ENCODE measurements at regions not wholly inside any gene's neighbourhood (a gene's known extent, or its start where the extent isn't known, plus 50 kb on each side); places are given as distances from the start of the nearest gene placed in this dataset.
"Not testable (repeated sequence)": the region's sequence is repeated elsewhere in the genome, so short reads cannot be mapped to it uniquely, and the experiment has no call there.

- not testable (repeated sequence) for DNase-seq (ENCODE audit: low read depth, low spot score); H3K9me3 ChIP-seq (ENCODE audit: control insufficient read depth, insufficient read depth, low read length); H3K4me3 ChIP-seq (ENCODE audit: low read length); H3K36me3 ChIP-seq (ENCODE audit: control insufficient read depth, insufficient read depth, low read length); H3K27me3 ChIP-seq (ENCODE audit: control insufficient read depth, insufficient read depth, low read length); H3K4me1 ChIP-seq (ENCODE audit: control insufficient read depth, insufficient read depth, low read length); H3K27ac ChIP-seq (ENCODE audit: low read length)
- WGBS (ENCODE audit: insufficient coverage, insufficient read length) = no CpG with 5 or more reads among the region's 28 CpGs
Observed at GRCh38 chr12:9312406-9313392, 104.5 kb upstream of the PZP start.

GRCh38 chr12:9311454-9311853 lies 103.3 kb upstream of the PZP start:
- H3K9me3 ChIP-seq (ENCODE audit: control insufficient read depth, insufficient read depth, low read length); H3K36me3 ChIP-seq (ENCODE audit: control insufficient read depth, insufficient read depth, low read length); DNase-seq (ENCODE audit: low read depth, low spot score); H3K27ac ChIP-seq (ENCODE audit: low read length); H3K4me3 ChIP-seq (ENCODE audit: low read length); H3K27me3 ChIP-seq (ENCODE audit: control insufficient read depth, insufficient read depth, low read length); H3K4me1 ChIP-seq (ENCODE audit: control insufficient read depth, insufficient read depth, low read length): not testable (repeated sequence)
- no CpG with 5 or more reads among the region's 10 CpGs for WGBS (ENCODE audit: insufficient coverage, insufficient read length)

- WGBS (ENCODE audit: insufficient coverage, insufficient read length) = no CpG with 5 or more reads among the region's 7 CpGs
- H3K27me3 ChIP-seq (ENCODE audit: control insufficient read depth, insufficient read depth, low read length); DNase-seq (ENCODE audit: low read depth, low spot score): not testable (repeated sequence)
Observed at GRCh38 chr12:9310645-9311044, 102.5 kb upstream of the PZP start.

GRCh38 chr12:9309749-9310148 lies 101.6 kb upstream of the PZP start:
- H3K4me1 ChIP-seq (ENCODE audit: control insufficient read depth, insufficient read depth, low read length); H3K4me3 ChIP-seq (ENCODE audit: low read length); H3K27me3 ChIP-seq (ENCODE audit: control insufficient read depth, insufficient read depth, low read length); H3K27ac ChIP-seq (ENCODE audit: low read length); DNase-seq (ENCODE audit: low read depth, low spot score); H3K9me3 ChIP-seq (ENCODE audit: control insufficient read depth, insufficient read depth, low read length); H3K36me3 ChIP-seq (ENCODE audit: control insufficient read depth, insufficient read depth, low read length): not testable (repeated sequence)
- WGBS (ENCODE audit: insufficient coverage, insufficient read length) = no CpG with 5 or more reads among the region's 12 CpGs

More at GRCh38 chr12:9310645-9311044, 102.5 kb upstream of the PZP start:
- H3K4me3 ChIP-seq (ENCODE audit: low read length); H3K36me3 ChIP-seq (ENCODE audit: control insufficient read depth, insufficient read depth, low read length); H3K4me1 ChIP-seq (ENCODE audit: control insufficient read depth, insufficient read depth, low read length); H3K9me3 ChIP-seq (ENCODE audit: control insufficient read depth, insufficient read depth, low read length); H3K27ac ChIP-seq (ENCODE audit: low read length): not testable (repeated sequence)

- H3K36me3 ChIP-seq (ENCODE audit: control insufficient read depth, insufficient read depth, low read length); H3K27me3 ChIP-seq (ENCODE audit: control insufficient read depth, insufficient read depth, low read length); DNase-seq (ENCODE audit: low read depth, low spot score); H3K4me1 ChIP-seq (ENCODE audit: control insufficient read depth, insufficient read depth, low read length); H3K9me3 ChIP-seq (ENCODE audit: control insufficient read depth, insufficient read depth, low read length); H3K27ac ChIP-seq (ENCODE audit: low read length); H3K4me3 ChIP-seq (ENCODE audit: low read length): not testable (repeated sequence)
- no CpG with 5 or more reads among the region's 2 CpGs for WGBS (ENCODE audit: insufficient coverage, insufficient read length)
Observed at GRCh38 chr12:9308745-9309144, 100.5 kb upstream of the PZP start.

GRCh38 chr12:9308163-9308562 lies 100.0 kb upstream of the PZP start:
- DNase-seq (ENCODE audit: low read depth, low spot score); H3K27me3 ChIP-seq (ENCODE audit: control insufficient read depth, insufficient read depth, low read length); H3K36me3 ChIP-seq (ENCODE audit: control insufficient read depth, insufficient read depth, low read length); H3K4me3 ChIP-seq (ENCODE audit: low read length); H3K4me1 ChIP-seq (ENCODE audit: control insufficient read depth, insufficient read depth, low read length); H3K27ac ChIP-seq (ENCODE audit: low read length); H3K9me3 ChIP-seq (ENCODE audit: control insufficient read depth, insufficient read depth, low read length): not testable (repeated sequence)
- no CpG with 5 or more reads among the region's 10 CpGs for WGBS (ENCODE audit: insufficient coverage, insufficient read length)

- not testable (repeated sequence) for H3K9me3 ChIP-seq (ENCODE audit: control insufficient read depth, insufficient read depth, low read length); H3K27ac ChIP-seq (ENCODE audit: low read length); H3K4me1 ChIP-seq (ENCODE audit: control insufficient read depth, insufficient read depth, low read length); DNase-seq (ENCODE audit: low read depth, low spot score); H3K4me3 ChIP-seq (ENCODE audit: low read length); H3K27me3 ChIP-seq (ENCODE audit: control insufficient read depth, insufficient read depth, low read length); H3K36me3 ChIP-seq (ENCODE audit: control insufficient read depth, insufficient read depth, low read length)
- WGBS (ENCODE audit: insufficient coverage, insufficient read length) = no CpG with 5 or more reads among the region's 5 CpGs
Observed at GRCh38 chr12:9307255-9307654, 99.1 kb upstream of the PZP start.

GRCh38 chr12:9306004-9306403 lies 97.8 kb upstream of the PZP start:
- H3K9me3 ChIP-seq (ENCODE audit: control insufficient read depth, insufficient read depth, low read length); DNase-seq (ENCODE audit: low read depth, low spot score); H3K4me3 ChIP-seq (ENCODE audit: low read length); H3K27ac ChIP-seq (ENCODE audit: low read length); H3K36me3 ChIP-seq (ENCODE audit: control insufficient read depth, insufficient read depth, low read length); H3K4me1 ChIP-seq (ENCODE audit: control insufficient read depth, insufficient read depth, low read length); H3K27me3 ChIP-seq (ENCODE audit: control insufficient read depth, insufficient read depth, low read length): not testable (repeated sequence)
- WGBS (ENCODE audit: insufficient coverage, insufficient read length) = no CpG with 5 or more reads among the region's 12 CpGs

- not testable (repeated sequence) for H3K4me3 ChIP-seq (ENCODE audit: low read length); H3K27me3 ChIP-seq (ENCODE audit: control insufficient read depth, insufficient read depth, low read length); H3K36me3 ChIP-seq (ENCODE audit: control insufficient read depth, insufficient read depth, low read length); DNase-seq (ENCODE audit: low read depth, low spot score); H3K9me3 ChIP-seq (ENCODE audit: control insufficient read depth, insufficient read depth, low read length); H3K4me1 ChIP-seq (ENCODE audit: control insufficient read depth, insufficient read depth, low read length); H3K27ac ChIP-seq (ENCODE audit: low read length)
- no CpG with 5 or more reads among the region's 13 CpGs for WGBS (ENCODE audit: insufficient coverage, insufficient read length)
Observed at GRCh38 chr12:9304540-9304939, 96.3 kb upstream of the PZP start.

- H3K9me3 ChIP-seq (ENCODE audit: control insufficient read depth, insufficient read depth, low read length); H3K27ac ChIP-seq (ENCODE audit: low read length); H3K4me3 ChIP-seq (ENCODE audit: low read length); H3K36me3 ChIP-seq (ENCODE audit: control insufficient read depth, insufficient read depth, low read length); DNase-seq (ENCODE audit: low read depth, low spot score); H3K4me1 ChIP-seq (ENCODE audit: control insufficient read depth, insufficient read depth, low read length); H3K27me3 ChIP-seq (ENCODE audit: control insufficient read depth, insufficient read depth, low read length): not testable (repeated sequence)
- no CpG with 5 or more reads among the region's 13 CpGs for WGBS (ENCODE audit: insufficient coverage, insufficient read length)
Observed at GRCh38 chr12:9295872-9296271, 87.7 kb upstream of the PZP start.

- not testable (repeated sequence) for H3K27me3 ChIP-seq (ENCODE audit: control insufficient read depth, insufficient read depth, low read length); H3K27ac ChIP-seq (ENCODE audit: low read length); H3K36me3 ChIP-seq (ENCODE audit: control insufficient read depth, insufficient read depth, low read length); H3K4me1 ChIP-seq (ENCODE audit: control insufficient read depth, insufficient read depth, low read length); DNase-seq (ENCODE audit: low read depth, low spot score); H3K9me3 ChIP-seq (ENCODE audit: control insufficient read depth, insufficient read depth, low read length); H3K4me3 ChIP-seq (ENCODE audit: low read length)
- no CpG with 5 or more reads among the region's 16 CpGs for WGBS (ENCODE audit: insufficient coverage, insufficient read length)
Observed at GRCh38 chr12:9294072-9294620, 86.0 kb upstream of the PZP start.
